B cell (primary cell): ENCODE measurements at regions not wholly inside any gene's neighbourhood (a gene's known extent, or its start where the extent isn't known, plus 50 kb on each side); places are given as distances from the start of the nearest gene placed in this dataset.

Source experiments
- ATAC-seq: fragments of 200-7000 bp; cut with Tn5 transposase; one replicate; pipeline ENCODE4 v1.10.0; 2021; ENCODE audit warnings: low read depth, mild to moderate bottlenecking, moderate number of reproducible peaks, moderate library complexity
- CTCF ChIA-PET: fragments of 350-600 bp; sonication (Branson Sonifier 250); formaldehyde crosslinking; loops from one replicate; lab custom pipeline; 2021; ENCODE audit warnings: antibody characterized with exemption, inconsistent platforms; lab: Charles Lee
- POLR2A ChIA-PET: fragments of 350-600 bp; sonication (Branson Sonifier 250); formaldehyde crosslinking; loops from one replicate; lab custom pipeline; 2021; ENCODE audit warnings: antibody characterized with exemption; lab: Charles Lee
- DNase-seq: peaks from one replicate; pipeline ENCODE4 v3.0.0; 2013
- H2AFZ ChIP-seq: 2 replicates; pipeline ENCODE4 v1.6.1; 2012; ENCODE audit warnings: mild to moderate bottlenecking, low read depth, low read length; ENCODE audit not compliant: insufficient read depth, poor library complexity, severe bottlenecking
- H3K27ac ChIP-seq, 2 donors: 1 replicate in 1 of 2; 2 replicates in 1 of 2; pipeline ENCODE4 v1.5.1; 2012 to 2013; ENCODE audit warnings: low read length in 2 of 2, mild to moderate bottlenecking in 2 of 2, moderate library complexity in 1 of 2
- H3K27me3 ChIP-seq, 4 experiments: fragments of 200-600 bp in 1 of 4; sonication (generic) in 1 of 4; replicated peaks in 1 of 4; 1 replicate in 2 of 4; 2 replicates in 2 of 4; pipeline versions ENCODE4 v1.6.1 to v1.7.0; 2013 to 2016; ENCODE audit warnings: low read length in 3 of 4, mild to moderate bottlenecking in 2 of 4, mixed read lengths in 1 of 4, moderate library complexity in 1 of 4; ENCODE audit not compliant: insufficient read depth in 4 of 4, control insufficient read depth in 3 of 4; ENCODE audit errors: control extremely low read depth in 1 of 4
- H3K36me3 ChIP-seq, 2 experiments: replicated peaks in 1 of 2; 1 replicate in 1 of 2; 2 replicates in 1 of 2; pipeline versions ENCODE4 v1.6.1 to v1.7.1; 2013; ENCODE audit warnings: low read length in 1 of 2; ENCODE audit not compliant: insufficient read depth in 2 of 2, control insufficient read depth in 1 of 2; ENCODE audit errors: control extremely low read depth in 1 of 2, extremely low read depth in 1 of 2
- H3K4me1 ChIP-seq, 2 donors: fragments of 200-600 bp in 1 of 2; sonication (generic) in 1 of 2; 1 replicate in 1 of 2; 2 replicates in 1 of 2; pipeline versions ENCODE4 v1.5.1 to v1.6.1; 2013 to 2017; ENCODE audit warnings: low read length in 2 of 2; ENCODE audit not compliant: control insufficient read depth in 2 of 2, insufficient read depth in 2 of 2
- H3K4me2 ChIP-seq: replicated peaks from 2 replicates; pipeline ENCODE3; 2012; ENCODE audit warnings: mild to moderate bottlenecking, low read depth, low read length; ENCODE audit not compliant: poor library complexity, severe bottlenecking
- H3K4me3 ChIP-seq, 5 experiments: fragments of 200-600 bp in 1 of 5; sonication (generic) in 1 of 5; 1 replicate in 3 of 5; 2 replicates in 2 of 5; pipeline versions ENCODE4 v1.5.1 to v1.7.0; 2011 to 2016; ENCODE audit warnings: low read length in 4 of 5, mild to moderate bottlenecking in 4 of 5, low read depth in 2 of 5, control low read depth in 1 of 5, moderate library complexity in 1 of 5; ENCODE audit not compliant: insufficient read depth in 1 of 5; ENCODE audit errors: control extremely low read depth in 1 of 5, extremely low read depth in 1 of 5
- H3K79me2 ChIP-seq: fragments of 200-600 bp; sonication (generic); one replicate; pipeline ENCODE4 v1.6.0; 2016; ENCODE audit warnings: low read length; ENCODE audit not compliant: control insufficient read depth, insufficient read depth
- H3K9ac ChIP-seq: fragments of 200-600 bp; sonication (generic); 2 replicates; pipeline ENCODE4 v1.6.1; 2017; ENCODE audit warnings: mild to moderate bottlenecking, low read length, moderate library complexity
- H3K9me3 ChIP-seq, 3 donors: one replicate each; pipeline versions ENCODE4 v1.6.1 to v1.7.1; 2013; ENCODE audit warnings: low read length in 2 of 3; ENCODE audit not compliant: control insufficient read depth in 2 of 3, insufficient read depth in 1 of 3; ENCODE audit errors: control extremely low read depth in 1 of 3
- H4K20me1 ChIP-seq: 2 replicates; pipeline ENCODE4 v1.6.0; 2012; ENCODE audit warnings: mild to moderate bottlenecking, low read length; ENCODE audit not compliant: insufficient read depth, control insufficient read depth, poor library complexity, severe bottlenecking
- H3K27ac Mint-ChIP-seq: one replicate; pipeline ENCODE4 v1.8.0; 2021; ENCODE audit warnings: mixed read lengths
- H3K27me3 Mint-ChIP-seq: one replicate; pipeline ENCODE4 v1.8.0; 2021; ENCODE audit warnings: mixed read lengths
- H3K4me1 Mint-ChIP-seq: one replicate; pipeline ENCODE4 v1.8.0; 2021; ENCODE audit warnings: mixed read lengths
- H3K4me3 Mint-ChIP-seq: one replicate; pipeline ENCODE4 v1.8.0; 2021; ENCODE audit warnings: mixed read lengths
- H3K9me3 Mint-ChIP-seq: one replicate; pipeline ENCODE4 v1.8.0; 2022; ENCODE audit warnings: mixed read lengths; ENCODE audit not compliant: insufficient read depth
- EZH2 ChIP-seq: IDR thresholded peaks from 2 replicates; pipeline ENCODE4 v1.6.1; 2012; ENCODE audit warnings: borderline replicate concordance, low read depth, mild to moderate bottlenecking, moderate library complexity, low read length; ENCODE audit not compliant: insufficient read depth, poor library complexity, severe bottlenecking
- WGBS: methylation state at CpG from one replicate; pipeline ENCODE4 v1.1.5; 2013; ENCODE audit warnings: missing lambda C conversion rate; ENCODE audit not compliant: insufficient coverage; 5-methylcytosine and 5-hydroxymethylcytosine counted together
- intact Hi-C: fragments of 100-400 bp; cut with micrococcal nuclease; formaldehyde crosslinking; loops from one replicate; pipeline ENCODE4 v1.10.0; 2022
- TF ChIP-seq, protein P1 (sequence below): fragments of 200-600 bp; IDR thresholded peaks from one replicate; pipeline ENCODE4 v1.8.0; 2022; ENCODE audit warnings: antibody characterized with exemption, mild to moderate bottlenecking

- intact Hi-C loops = no loop called here
- H3K9me3 Mint-ChIP-seq = peaks cover 5% of the 10 kb centered on the region
- H3K9ac ChIP-seq = no peak overlapping the region
- no peak overlapping the region for H3K4me3 ChIP-seq
- no peak overlapping the region for H2AFZ ChIP-seq
- no peaks in the 10 kb centered on the region for H3K79me2 ChIP-seq
- H4K20me1 ChIP-seq = no peaks in the 10 kb centered on the region
- H3K4me1 ChIP-seq = peaks cover 0 to 3% of the 10 kb centered on the region in 2 donors
- no peak overlapping the region for H3K4me2 ChIP-seq
- CTCF ChIA-PET = no interaction called here
- TF ChIP-seq EZH2 = no peak
- TF ChIP-seq, protein P1, sequence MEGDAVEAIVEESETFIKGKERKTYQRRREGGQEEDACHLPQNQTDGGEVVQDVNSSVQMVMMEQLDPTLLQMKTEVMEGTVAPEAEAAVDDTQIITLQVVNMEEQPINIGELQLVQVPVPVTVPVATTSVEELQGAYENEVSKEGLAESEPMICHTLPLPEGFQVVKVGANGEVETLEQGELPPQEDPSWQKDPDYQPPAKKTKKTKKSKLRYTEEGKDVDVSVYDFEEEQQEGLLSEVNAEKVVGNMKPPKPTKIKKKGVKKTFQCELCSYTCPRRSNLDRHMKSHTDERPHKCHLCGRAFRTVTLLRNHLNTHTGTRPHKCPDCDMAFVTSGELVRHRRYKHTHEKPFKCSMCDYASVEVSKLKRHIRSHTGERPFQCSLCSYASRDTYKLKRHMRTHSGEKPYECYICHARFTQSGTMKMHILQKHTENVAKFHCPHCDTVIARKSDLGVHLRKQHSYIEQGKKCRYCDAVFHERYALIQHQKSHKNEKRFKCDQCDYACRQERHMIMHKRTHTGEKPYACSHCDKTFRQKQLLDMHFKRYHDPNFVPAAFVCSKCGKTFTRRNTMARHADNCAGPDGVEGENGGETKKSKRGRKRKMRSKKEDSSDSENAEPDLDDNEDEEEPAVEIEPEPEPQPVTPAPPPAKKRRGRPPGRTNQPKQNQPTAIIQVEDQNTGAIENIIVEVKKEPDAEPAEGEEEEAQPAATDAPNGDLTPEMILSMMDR = no peak
- H3K27me3 ChIP-seq = no peaks in the 10 kb centered on the region
- H3K27ac ChIP-seq = no peak overlapping the region
- H3K27ac Mint-ChIP-seq = no peak overlapping the region
- no peaks in the 10 kb centered on the region for H3K36me3 ChIP-seq
- DNase-seq = no peak
- POLR2A ChIA-PET = no interaction called here
- peaks cover 2% of the 10 kb centered on the region for H3K4me1 Mint-ChIP-seq
- H3K27me3 Mint-ChIP-seq = no peaks in the 10 kb centered on the region
- ATAC-seq = no peak
- H3K4me3 Mint-ChIP-seq = no peak overlapping the region
- no peaks in the 10 kb centered on the region for H3K9me3 ChIP-seq
Observed at GRCh38 chr11:38160433-38160832, 1562.4 kb upstream of the RAG2 start.

- H3K9me3 Mint-ChIP-seq = peaks cover 3% of the 10 kb centered on the region
- intact Hi-C loops = no loop called here
- no peak overlapping the region for H3K4me3 ChIP-seq
- H3K79me2 ChIP-seq = no peaks in the 10 kb centered on the region
- WGBS = no CpG with 5 or more reads among the region's 2 CpGs
- no peaks in the 10 kb centered on the region for H3K9me3 ChIP-seq
- H3K4me2 ChIP-seq = no peak overlapping the region
- H3K4me3 Mint-ChIP-seq = no peak overlapping the region
- POLR2A ChIA-PET = no interaction called here
- H2AFZ ChIP-seq = no peak overlapping the region
- peaks cover 0 to 3% of the 10 kb centered on the region in 2 donors for H3K4me1 ChIP-seq
- no peak for ATAC-seq
- no peak overlapping the region for H3K9ac ChIP-seq
- no peak overlapping the region for H3K27ac ChIP-seq
- peaks cover 2% of the 10 kb centered on the region for H3K4me1 Mint-ChIP-seq
- no peaks in the 10 kb centered on the region for H3K27me3 ChIP-seq
- H3K27ac Mint-ChIP-seq = no peak overlapping the region
- no peaks in the 10 kb centered on the region for H3K36me3 ChIP-seq
- TF ChIP-seq, protein P1 = no peak
- no peak for TF ChIP-seq EZH2
- CTCF ChIA-PET = no interaction called here
- no peaks in the 10 kb centered on the region for H3K27me3 Mint-ChIP-seq
- H4K20me1 ChIP-seq = no peaks in the 10 kb centered on the region
- DNase-seq = no peak
Observed at GRCh38 chr11:38159038-38159437, 1561.0 kb upstream of the RAG2 start.
